ENCODE measurements at regions not wholly inside any gene's neighbourhood (a gene's known extent, or its start where the extent isn't known, plus 50 kb on each side); places are given as distances from the start of the nearest gene placed in this dataset.

- intact Hi-C loops (cut with DNase I): no loop called here
- Histone ChIP-seq H3K36me3 (no peaks in the 10 kb centered on the region), H3K27ac (no peak overlapping the region), H3K4me3 (no peak overlapping the region), H3K4me1 (peaks cover 0 to 8% of the 10 kb centered on the region in 2 donors), H3K27me3 (no peaks in the 10 kb centered on the region), H3K9me3 (no peaks in the 10 kb centered on the region)
- no peak for DNase-seq (ENCODE audit: low spot score in 2 of 2)
- TF ChIP-seq CTCF (IDR thresholded peaks at IDR 0.05): no peak
Observed at GRCh38 chr2:107407974-107408373, 418.7 kb upstream of the RGPD4 start.

- Histone ChIP-seq H3K27ac (peak overlapping the region; percentile 69 to 75), H3K9me3 (no peaks in the 10 kb centered on the region), H3K27me3 (no peaks in the 10 kb centered on the region), H3K36me3 (no peaks in the 10 kb centered on the region), H3K4me3 (no peak overlapping the region), H3K4me1 (peaks cover 0 to 12% of the 10 kb centered on the region in 2 donors)
- no peak for DNase-seq (ENCODE audit: low spot score in 2 of 2)
- intact Hi-C loops (cut with DNase I): loop anchor here (5.0 to 10.0 kb wide), 6 partner anchors 84 to 606 kb away; partner anchors contain the start of gene ST6GAL2
- no peak for TF ChIP-seq CTCF (IDR thresholded peaks at IDR 0.05)
Observed at GRCh38 chr2:107411267-107411666, 415.4 kb upstream of the RGPD4 start.

GRCh38 chr2:107412209-107412904 lies 414.3 kb upstream of the RGPD4 start:
- Histone ChIP-seq H3K4me3 (peak overlapping the region in 1 of 2 donors; percentile 17), H3K9me3 (no peaks in the 10 kb centered on the region), H3K4me1 (peaks cover 0 to 12% of the 10 kb centered on the region in 2 donors), H3K36me3 (no peaks in the 10 kb centered on the region), H3K27me3 (no peaks in the 10 kb centered on the region), H3K27ac (peak overlapping the region; percentile 69 to 75)
- no peak for TF ChIP-seq CTCF (IDR thresholded peaks at IDR 0.05)
- intact Hi-C loops (cut with DNase I): loop anchor here (1.0 to 10.0 kb wide), 7 partner anchors 75 to 608 kb away; partner anchors contain the start of gene ST6GAL2
- peak in 1 of 2 donors; percentile 81 for DNase-seq (ENCODE audit: low spot score in 2 of 2)

GRCh38 chr2:107412981-107413380 lies 413.7 kb upstream of the RGPD4 start:
- Histone ChIP-seq H3K4me1 (peaks cover 0 to 12% of the 10 kb centered on the region in 2 donors), H3K36me3 (no peaks in the 10 kb centered on the region), H3K27ac (peak overlapping the region; percentile 69 to 75), H3K9me3 (no peaks in the 10 kb centered on the region), H3K27me3 (no peaks in the 10 kb centered on the region), H3K4me3 (peak overlapping the region in 1 of 2 donors; percentile 17)
- intact Hi-C loops (cut with DNase I): loop anchor here (1.0 to 10.0 kb wide), 7 partner anchors 76 to 608 kb away; partner anchors contain the start of gene ST6GAL2
- DNase-seq (ENCODE audit: low spot score in 2 of 2): peak in 1 of 2 donors; percentile 75
- no peak for TF ChIP-seq CTCF (IDR thresholded peaks at IDR 0.05)

GRCh38 chr2:107414376-107414775 lies 412.3 kb upstream of the RGPD4 start:
- H3K4me3 ChIP-seq: no peak overlapping the region
- intact Hi-C loops (cut with DNase I): loop anchor here (5.0 to 10.0 kb wide), 6 partner anchors 87 to 610 kb away; partner anchors contain the start of gene ST6GAL2
- no peak for TF ChIP-seq CTCF (IDR thresholded peaks at IDR 0.05)
- no peaks in the 10 kb centered on the region for H3K36me3 ChIP-seq
- H3K27ac ChIP-seq: peak overlapping the region; percentile 51 to 75
- DNase-seq (ENCODE audit: low spot score in 2 of 2): no peak
- no peaks in the 10 kb centered on the region for H3K27me3 ChIP-seq
- peaks cover 0 to 21% of the 10 kb centered on the region in 2 donors for H3K4me1 ChIP-seq
- no peaks in the 10 kb centered on the region for H3K9me3 ChIP-seq
